ENCODE measurements at regions not wholly inside any gene's neighbourhood (a gene's known extent, or its start where the extent isn't known, plus 50 kb on each side); places are given as distances from the start of the nearest gene placed in this dataset.
"Not testable (repeated sequence)": the region's sequence is repeated elsewhere in the genome, so short reads cannot be mapped to it uniquely, and the experiment has no call there.

DNA sequence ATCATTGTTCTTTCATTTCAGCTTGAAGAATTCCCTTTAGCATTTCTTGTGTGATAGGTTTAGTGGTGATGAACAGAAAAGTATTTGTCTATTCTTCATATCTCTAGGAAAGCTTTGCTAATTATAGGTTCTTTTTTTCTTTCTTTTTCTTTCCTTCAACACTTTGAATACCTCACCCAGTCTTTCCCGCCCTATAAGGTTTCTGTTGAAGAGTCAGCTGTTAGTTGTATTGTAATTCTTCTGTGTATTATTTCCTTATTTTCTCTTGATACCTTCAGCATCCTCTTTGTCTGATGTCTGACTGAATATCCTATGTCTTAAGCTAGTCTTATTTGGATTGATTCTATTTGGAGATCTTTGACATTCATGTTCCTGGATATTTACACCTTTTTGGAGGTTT, 1989.4 kb downstream of the PCDH9 start:
- DNase-seq (ENCODE audit: low spot score) (no peak), ATAC-seq (ENCODE audit: insufficient number of reproducible peaks, low FRiP score, low read depth) (no peak)
- H3K27ac ChIP-seq: no peak overlapping the region
- H3K27me3 ChIP-seq (replicated peaks; ENCODE audit: insufficient read depth): no peaks in the 10 kb centered on the region
- no peaks in the 10 kb centered on the region for H3K36me3 ChIP-seq
- TF ChIP-seq, protein P1, sequence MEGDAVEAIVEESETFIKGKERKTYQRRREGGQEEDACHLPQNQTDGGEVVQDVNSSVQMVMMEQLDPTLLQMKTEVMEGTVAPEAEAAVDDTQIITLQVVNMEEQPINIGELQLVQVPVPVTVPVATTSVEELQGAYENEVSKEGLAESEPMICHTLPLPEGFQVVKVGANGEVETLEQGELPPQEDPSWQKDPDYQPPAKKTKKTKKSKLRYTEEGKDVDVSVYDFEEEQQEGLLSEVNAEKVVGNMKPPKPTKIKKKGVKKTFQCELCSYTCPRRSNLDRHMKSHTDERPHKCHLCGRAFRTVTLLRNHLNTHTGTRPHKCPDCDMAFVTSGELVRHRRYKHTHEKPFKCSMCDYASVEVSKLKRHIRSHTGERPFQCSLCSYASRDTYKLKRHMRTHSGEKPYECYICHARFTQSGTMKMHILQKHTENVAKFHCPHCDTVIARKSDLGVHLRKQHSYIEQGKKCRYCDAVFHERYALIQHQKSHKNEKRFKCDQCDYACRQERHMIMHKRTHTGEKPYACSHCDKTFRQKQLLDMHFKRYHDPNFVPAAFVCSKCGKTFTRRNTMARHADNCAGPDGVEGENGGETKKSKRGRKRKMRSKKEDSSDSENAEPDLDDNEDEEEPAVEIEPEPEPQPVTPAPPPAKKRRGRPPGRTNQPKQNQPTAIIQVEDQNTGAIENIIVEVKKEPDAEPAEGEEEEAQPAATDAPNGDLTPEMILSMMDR (IDR thresholded peaks at IDR 0.05): no peak
- H3K9me3 ChIP-seq: no peaks in the 10 kb centered on the region
- H3K4me3 ChIP-seq: no peak overlapping the region
- H3K4me1 ChIP-seq (ENCODE audit: control insufficient read depth in 1 of 2, low read depth in 2 of 2): no peaks in the 10 kb centered on the region

DNA sequence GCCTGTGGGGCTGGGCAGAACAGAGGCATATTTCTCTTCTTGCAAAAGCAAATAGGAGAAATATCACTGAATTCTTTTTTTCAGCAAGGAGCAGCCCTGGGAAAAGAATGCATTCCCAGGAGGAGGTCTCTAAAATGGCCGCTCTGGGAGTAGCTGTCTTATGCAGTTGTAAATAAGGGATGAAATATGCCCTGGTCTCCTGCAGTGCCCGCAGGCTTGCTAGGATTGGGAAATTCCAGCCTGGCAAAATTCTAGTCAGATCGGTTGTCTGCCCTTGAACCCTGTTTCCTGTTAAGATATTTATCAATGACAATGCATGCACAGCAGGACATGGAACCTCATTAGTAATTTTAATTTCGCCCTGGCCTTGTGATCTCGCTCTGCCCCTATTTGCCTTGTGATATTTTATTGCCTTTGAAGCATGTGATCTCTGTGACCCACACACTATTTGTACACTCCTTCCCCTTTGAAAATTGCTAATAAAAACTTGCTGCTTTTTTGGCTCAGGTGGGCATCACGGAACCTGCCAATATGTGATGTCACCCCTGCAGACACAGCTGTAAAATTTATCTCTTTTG, 1993.2 kb downstream of the PCDH9 start:
- Histone ChIP-seq H3K27me3 (replicated peaks; ENCODE audit: insufficient read depth) (no peaks in the 10 kb centered on the region), H3K36me3 (no peaks in the 10 kb centered on the region), H3K9me3 (no peaks in the 10 kb centered on the region), H3K27ac (no peak overlapping the region), H3K4me1 (ENCODE audit: control insufficient read depth in 1 of 2, low read depth in 2 of 2) (no peaks in the 10 kb centered on the region), H3K4me3 (no peak overlapping the region)
- ATAC-seq (ENCODE audit: insufficient number of reproducible peaks, low FRiP score, low read depth) (no peak), DNase-seq (ENCODE audit: low spot score) (no peak)
- TF ChIP-seq, protein P1 (IDR thresholded peaks at IDR 0.05): no peak

DNA sequence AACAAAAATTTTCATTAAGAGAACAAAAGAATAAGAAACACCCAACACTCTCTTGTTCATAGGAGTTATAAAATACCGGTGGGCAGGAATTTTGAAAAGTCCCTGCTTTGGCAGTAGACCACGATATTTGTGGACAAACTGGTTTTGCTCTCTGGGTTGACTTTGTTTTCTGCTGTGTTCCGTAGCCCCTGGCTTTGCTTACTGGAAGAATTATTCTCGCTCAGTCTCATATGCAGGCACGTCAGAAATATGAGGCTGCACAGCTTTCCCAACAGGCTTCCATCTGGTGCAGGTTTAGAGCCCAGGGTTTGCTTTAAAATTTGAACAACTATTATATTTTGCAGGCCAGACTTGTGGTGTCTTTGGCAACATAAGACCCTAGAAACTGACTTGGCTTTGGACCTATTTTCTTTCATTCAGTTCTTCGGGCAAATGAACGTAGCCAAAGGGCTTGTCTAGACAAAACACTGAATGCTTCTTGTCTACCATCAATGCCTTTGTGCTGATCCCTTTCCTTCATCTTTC, 2012.6 kb downstream of the PCDH9 start:
- TF ChIP-seq, protein P1 (IDR thresholded peaks at IDR 0.05): no peak
- no peaks in the 10 kb centered on the region for H3K4me1 ChIP-seq (ENCODE audit: control insufficient read depth in 1 of 2, low read depth in 2 of 2)
- H3K9me3 ChIP-seq: no peaks in the 10 kb centered on the region
- H3K27me3 ChIP-seq (replicated peaks; ENCODE audit: insufficient read depth): no peaks in the 10 kb centered on the region
- ATAC-seq (ENCODE audit: insufficient number of reproducible peaks, low FRiP score, low read depth) (no peak), DNase-seq (ENCODE audit: low spot score) (no peak)
- no peak overlapping the region for H3K4me3 ChIP-seq
- H3K27ac ChIP-seq: no peak overlapping the region
- no peaks in the 10 kb centered on the region for H3K36me3 ChIP-seq

DNA sequence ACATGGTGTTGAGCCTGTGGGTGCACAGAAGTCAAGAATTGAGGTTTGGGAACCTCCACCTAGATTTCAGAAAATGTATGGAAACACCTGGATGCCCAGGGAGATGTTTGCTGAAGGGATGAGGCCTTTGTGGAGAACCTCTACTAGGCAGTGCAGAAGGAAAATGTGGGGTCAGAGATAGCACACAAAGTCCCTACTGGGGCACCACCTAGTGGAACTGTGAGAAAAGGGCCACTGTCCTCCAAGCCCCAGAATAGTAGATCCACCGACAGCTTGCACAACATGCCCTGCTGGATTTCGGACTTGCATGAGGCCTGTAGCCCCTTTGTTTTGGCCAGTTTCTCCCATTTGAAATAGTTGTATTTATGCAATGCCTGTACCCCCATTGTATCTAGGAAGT, 2027.3 kb downstream of the PCDH9 start:
- not testable (repeated sequence) for DNase-seq (ENCODE audit: low spot score); H3K27ac ChIP-seq

DNA sequence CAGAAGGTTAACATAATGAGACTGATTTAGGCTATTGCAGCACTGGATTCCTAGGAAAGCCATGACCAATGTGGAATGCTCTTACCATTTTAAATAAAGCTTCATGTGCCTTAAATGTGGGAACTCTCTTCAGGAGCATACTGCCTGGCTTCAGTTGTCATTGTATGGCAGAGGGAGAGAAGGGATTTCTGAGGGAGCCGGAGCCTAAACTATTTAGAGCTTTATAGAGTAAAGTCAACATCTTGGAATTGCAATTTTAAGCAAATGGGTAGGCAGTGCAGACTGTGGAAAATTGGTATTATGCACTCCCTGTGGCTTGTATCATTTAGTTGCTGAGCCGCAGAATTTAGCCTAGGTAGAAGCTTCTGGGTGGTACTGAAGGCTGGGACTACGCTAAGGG, 2041.4 kb downstream of the PCDH9 start:
- TF ChIP-seq, protein P1 (IDR thresholded peaks at IDR 0.05): no peak
- Histone ChIP-seq H3K4me3 (no peak overlapping the region), H3K4me1 (ENCODE audit: control insufficient read depth in 1 of 2, low read depth in 2 of 2) (no peaks in the 10 kb centered on the region), H3K36me3 (no peaks in the 10 kb centered on the region), H3K9me3 (no peaks in the 10 kb centered on the region), H3K27me3 (replicated peaks; ENCODE audit: insufficient read depth) (no peaks in the 10 kb centered on the region), H3K27ac (no peak overlapping the region)
- DNase-seq (ENCODE audit: low spot score) (no peak), ATAC-seq (ENCODE audit: insufficient number of reproducible peaks, low FRiP score, low read depth) (no peak)

More for the DNA sequence above, 2027.3 kb downstream of the PCDH9 start:
- H3K27me3 ChIP-seq (replicated peaks; ENCODE audit: insufficient read depth); H3K36me3 ChIP-seq; H3K4me1 ChIP-seq (ENCODE audit: control insufficient read depth in 1 of 2, low read depth in 2 of 2); H3K4me3 ChIP-seq; H3K9me3 ChIP-seq; ATAC-seq (ENCODE audit: insufficient number of reproducible peaks, low FRiP score, low read depth): not testable (repeated sequence)

DNA sequence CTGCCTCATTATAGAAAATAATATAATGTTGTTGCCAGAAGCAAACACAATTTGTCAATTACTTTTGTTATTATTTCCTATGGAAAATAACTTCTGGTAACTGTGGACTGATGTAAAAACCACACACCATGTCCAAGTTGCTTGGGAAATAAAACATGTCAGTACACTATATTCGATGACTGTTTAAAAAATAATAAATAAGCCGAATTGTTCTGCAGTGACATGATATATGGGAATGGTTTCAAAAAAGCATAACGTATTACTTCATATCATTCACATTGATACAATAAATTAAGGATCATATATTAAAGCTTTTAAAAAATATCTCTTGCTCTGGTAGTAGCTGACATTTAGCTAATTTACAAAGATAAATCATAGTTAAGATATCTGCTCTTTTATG, 2062.1 kb downstream of the PCDH9 start:
- TF ChIP-seq, protein P1 (IDR thresholded peaks at IDR 0.05): no peak
- Histone ChIP-seq H3K36me3 (no peaks in the 10 kb centered on the region), H3K9me3 (no peaks in the 10 kb centered on the region), H3K27me3 (replicated peaks; ENCODE audit: insufficient read depth) (no peaks in the 10 kb centered on the region), H3K27ac (no peak overlapping the region), H3K4me1 (ENCODE audit: control insufficient read depth in 1 of 2, low read depth in 2 of 2) (no peaks in the 10 kb centered on the region), H3K4me3 (no peak overlapping the region)
- DNase-seq (ENCODE audit: low spot score) (no peak), ATAC-seq (ENCODE audit: insufficient number of reproducible peaks, low FRiP score, low read depth) (no peak)
